Muscle of leg (tissue), 3 donors: ENCODE measurements at regions not wholly inside any gene's neighbourhood (a gene's known extent, or its start where the extent isn't known, plus 50 kb on each side); places are given as distances from the start of the nearest gene placed in this dataset.

ENCODE experiments used
- DNase-seq: peaks from one replicate; pipeline ENCODE4 v3.0.0; 2013
- H3K27ac ChIP-seq: one replicate; pipeline ENCODE4 v1.5.1; 2013; ENCODE audit warnings: mild to moderate bottlenecking, low read length, control low read depth
- H3K27me3 ChIP-seq: one replicate; pipeline ENCODE4 v1.6.1; 2013; ENCODE audit warnings: low read length; ENCODE audit not compliant: control insufficient read depth, insufficient read depth
- H3K36me3 ChIP-seq: one replicate; pipeline ENCODE4 v1.6.1; 2013; ENCODE audit warnings: low read length; ENCODE audit not compliant: control insufficient read depth, insufficient read depth
- H3K4me1 ChIP-seq: one replicate; pipeline ENCODE4 v1.6.1; 2013; ENCODE audit warnings: low read length; ENCODE audit not compliant: control insufficient read depth, insufficient read depth
- H3K4me3 ChIP-seq: one replicate; pipeline ENCODE4 v1.5.1; 2013; ENCODE audit warnings: low read length, control low read depth
- H3K9me3 ChIP-seq: replicated peaks from 2 replicates; pipeline ENCODE4 v1.6.1; 2013; ENCODE audit warnings: low read depth, low read length; ENCODE audit not compliant: control insufficient read depth
- WGBS: methylation state at CpG from one replicate; pipeline ENCODE4 v1.1.5; 2013; ENCODE audit warnings: missing lambda C conversion rate; ENCODE audit not compliant: insufficient coverage; 5-methylcytosine and 5-hydroxymethylcytosine counted together

- 89% methylated on average over 1 of the region's 3 CpGs for WGBS
- H3K4me3 ChIP-seq = no peak overlapping the region
- DNase-seq = no peak
These were observed 164.4 kb upstream of the GORAB start for GRCh38 chr1:170367615-170368014.

DNA sequence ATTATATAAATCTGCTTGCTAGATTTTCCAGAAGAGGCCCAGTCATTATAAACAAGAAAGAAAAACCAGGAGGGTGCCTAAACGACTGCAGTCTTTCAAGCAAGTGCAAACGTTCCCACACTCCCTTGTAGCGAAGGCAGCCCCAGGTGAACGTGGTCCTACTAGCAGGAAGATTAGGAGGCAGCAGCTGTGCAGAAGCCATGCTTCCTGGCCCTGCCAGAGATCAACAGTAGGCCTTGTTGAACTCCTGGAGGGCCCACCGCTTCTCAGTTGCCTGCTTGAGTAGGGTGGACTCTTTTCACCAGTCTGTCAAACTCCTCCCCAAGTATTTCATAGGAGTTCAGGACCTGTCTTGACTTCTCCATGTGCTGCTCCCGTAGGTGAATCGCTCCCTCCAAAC, 163.0 kb upstream of the GORAB start:
- no peaks in the 10 kb centered on the region for H3K36me3 ChIP-seq
- no peaks in the 10 kb centered on the region for H3K27me3 ChIP-seq
- peaks cover 3% of the 10 kb centered on the region for H3K9me3 ChIP-seq
- H3K4me3 ChIP-seq = no peak overlapping the region
- WGBS = 65% methylated on average over 6 of the region's 7 CpGs
- H3K27ac ChIP-seq = no peak overlapping the region
- no peak for DNase-seq
- H3K4me1 ChIP-seq = no peaks in the 10 kb centered on the region

More at GRCh38 chr1:170367615-170368014, 164.4 kb upstream of the GORAB start:
- Histone ChIP-seq H3K27me3 (no peaks in the 10 kb centered on the region), H3K27ac (no peak overlapping the region), H3K9me3 (peaks cover 3% of the 10 kb centered on the region), H3K4me1 (no peaks in the 10 kb centered on the region), H3K36me3 (no peaks in the 10 kb centered on the region)

DNA sequence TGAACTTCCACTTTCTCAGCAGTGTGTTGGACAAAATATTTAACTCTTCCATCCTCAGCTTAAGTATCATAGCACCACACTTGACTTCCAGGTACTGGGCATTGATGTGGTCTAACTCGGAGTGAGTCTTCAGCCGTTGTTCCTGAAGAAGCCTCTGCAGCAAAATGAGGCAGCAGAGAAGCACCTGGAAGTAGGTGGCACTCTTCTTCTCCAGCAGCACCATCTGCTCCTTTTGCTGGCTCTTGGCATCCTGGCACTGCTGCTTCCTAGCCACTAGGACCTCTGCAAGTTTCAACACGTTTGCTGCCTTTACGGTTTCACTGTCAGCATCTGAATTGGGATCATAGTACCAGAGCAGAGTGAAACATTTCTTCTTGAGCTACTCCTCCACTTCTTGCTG, 162.5 kb upstream of the GORAB start:
- no peaks in the 10 kb centered on the region for H3K27me3 ChIP-seq
- WGBS = 86% methylated on average over 3 of the region's 4 CpGs
- no peaks in the 10 kb centered on the region for H3K36me3 ChIP-seq
- DNase-seq = no peak
- no peak overlapping the region for H3K4me3 ChIP-seq
- H3K4me1 ChIP-seq = no peaks in the 10 kb centered on the region
- peaks cover 3% of the 10 kb centered on the region for H3K9me3 ChIP-seq
- no peak overlapping the region for H3K27ac ChIP-seq

DNA sequence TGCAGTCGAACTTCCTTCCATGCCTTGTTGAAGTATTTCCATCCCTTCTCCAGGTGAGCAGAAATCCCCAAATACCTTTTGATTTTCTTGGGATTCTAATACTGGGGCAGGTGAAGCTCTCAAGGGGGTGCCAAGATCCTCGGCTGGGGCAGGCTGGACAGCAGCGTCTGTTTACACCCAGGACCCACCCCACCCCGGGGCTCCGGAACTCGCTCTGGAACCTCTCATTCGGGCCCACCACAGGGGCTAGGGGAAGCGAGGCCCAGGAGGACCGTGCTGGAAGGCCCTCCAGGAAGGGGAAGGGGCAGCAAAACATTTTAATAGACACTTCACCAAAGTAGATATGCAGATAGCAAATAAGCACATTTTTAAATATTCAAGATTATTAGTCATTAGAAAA, 161.9 kb upstream of the GORAB start:
- Histone ChIP-seq H3K27ac (no peak overlapping the region), H3K9me3 (peaks cover 3% of the 10 kb centered on the region), H3K27me3 (no peaks in the 10 kb centered on the region), H3K4me3 (no peak overlapping the region), H3K4me1 (peaks cover 2% of the 10 kb centered on the region), H3K36me3 (no peaks in the 10 kb centered on the region)
- 60% methylated on average over 1 of the region's 9 CpGs for WGBS
- DNase-seq = no peak

GRCh38 chr1:170375082-170375723, 156.8 kb upstream of the GORAB start:
- 14% methylated on average over 1 of the region's 3 CpGs for WGBS
- H3K4me1 ChIP-seq = peaks cover 4% of the 10 kb centered on the region
- no peaks in the 10 kb centered on the region for H3K9me3 ChIP-seq
- no peak overlapping the region for H3K27ac ChIP-seq
- peak; percentile 33 for DNase-seq
- no peaks in the 10 kb centered on the region for H3K36me3 ChIP-seq
- no peak overlapping the region for H3K4me3 ChIP-seq
- no peaks in the 10 kb centered on the region for H3K27me3 ChIP-seq

DNA sequence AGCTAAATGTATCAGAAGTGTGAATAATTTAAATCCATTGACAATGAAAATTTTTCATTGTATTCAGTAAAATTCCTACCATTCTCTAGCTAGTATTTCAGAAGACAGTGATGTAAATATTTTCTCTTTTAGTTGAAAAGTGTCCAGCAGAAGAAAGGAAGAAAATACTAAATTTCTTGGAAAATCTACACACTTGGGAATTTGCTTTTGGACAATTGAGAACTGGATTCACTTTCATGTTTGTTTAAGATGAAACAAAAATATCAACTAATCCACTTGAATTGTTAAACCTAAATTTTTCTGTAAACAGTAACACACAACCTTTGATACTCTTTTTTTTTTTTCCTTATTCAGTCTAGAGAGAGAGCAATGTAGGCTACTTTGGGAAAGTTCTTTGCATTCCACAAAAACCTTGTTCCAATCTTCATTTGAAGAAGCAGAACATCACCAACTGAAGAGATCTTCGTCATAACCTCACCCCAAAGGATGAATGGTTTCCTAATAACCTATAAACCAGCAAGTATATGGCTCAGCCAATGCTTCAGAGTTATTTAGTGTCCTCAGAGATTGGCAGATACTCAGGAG, 155.1 kb upstream of the GORAB start:
- WGBS = no CpG with 5 or more reads among the region's 1 CpG
- H3K9me3 ChIP-seq = no peaks in the 10 kb centered on the region
- peaks cover 4% of the 10 kb centered on the region for H3K4me1 ChIP-seq
- no peaks in the 10 kb centered on the region for H3K27me3 ChIP-seq
- peak overlapping the region; percentile 72 for H3K27ac ChIP-seq
- H3K4me3 ChIP-seq = no peak overlapping the region
- DNase-seq = peak; percentile 78
- H3K36me3 ChIP-seq = no peaks in the 10 kb centered on the region

DNA sequence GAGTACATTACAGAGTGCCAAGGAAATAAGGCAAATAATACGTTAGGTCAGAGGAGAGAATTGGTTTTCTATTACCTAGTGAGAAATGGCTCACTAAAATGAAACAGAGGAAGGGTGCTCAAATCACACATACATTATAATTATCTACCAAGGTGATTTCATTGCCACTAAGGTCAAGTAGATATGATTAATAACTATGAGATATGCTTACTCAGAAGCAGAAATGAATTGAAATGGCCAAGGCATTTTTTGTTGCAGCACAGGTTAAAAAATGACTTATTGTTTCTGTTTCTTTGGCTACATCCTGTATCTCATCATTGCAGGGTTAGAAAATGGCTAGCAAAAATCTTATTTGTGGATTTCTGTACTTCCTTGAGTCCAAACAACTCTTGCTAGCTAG, 154.5 kb upstream of the GORAB start:
- WGBS = no CpG with 5 or more reads among the region's 1 CpG
- Histone ChIP-seq H3K36me3 (no peaks in the 10 kb centered on the region), H3K27ac (peak overlapping the region; percentile 72), H3K4me3 (no peak overlapping the region), H3K9me3 (no peaks in the 10 kb centered on the region), H3K4me1 (peaks cover 4% of the 10 kb centered on the region), H3K27me3 (no peaks in the 10 kb centered on the region)
- DNase-seq = peak; percentile 20

- Histone ChIP-seq H3K36me3 (no peaks in the 10 kb centered on the region), H3K4me1 (peaks cover 4% of the 10 kb centered on the region), H3K27ac (no peak overlapping the region), H3K9me3 (no peaks in the 10 kb centered on the region), H3K27me3 (no peaks in the 10 kb centered on the region), H3K4me3 (no peak overlapping the region)
- peak; percentile 78 for DNase-seq
- WGBS = no CpG with 5 or more reads among the region's 1 CpG
These were observed 153.9 kb upstream of the GORAB start for GRCh38 chr1:170377896-170378634.

- no peak overlapping the region for H3K4me3 ChIP-seq
- no peaks in the 10 kb centered on the region for H3K36me3 ChIP-seq
- H3K9me3 ChIP-seq = no peaks in the 10 kb centered on the region
- DNase-seq = no peak
- H3K27me3 ChIP-seq = no peaks in the 10 kb centered on the region
- no peak overlapping the region for H3K27ac ChIP-seq
- WGBS = 80% methylated on average over 2 of the region's 2 CpGs
- no peaks in the 10 kb centered on the region for H3K4me1 ChIP-seq
These were observed 146.2 kb upstream of the GORAB start for GRCh38 chr1:170385750-170386149.

DNA sequence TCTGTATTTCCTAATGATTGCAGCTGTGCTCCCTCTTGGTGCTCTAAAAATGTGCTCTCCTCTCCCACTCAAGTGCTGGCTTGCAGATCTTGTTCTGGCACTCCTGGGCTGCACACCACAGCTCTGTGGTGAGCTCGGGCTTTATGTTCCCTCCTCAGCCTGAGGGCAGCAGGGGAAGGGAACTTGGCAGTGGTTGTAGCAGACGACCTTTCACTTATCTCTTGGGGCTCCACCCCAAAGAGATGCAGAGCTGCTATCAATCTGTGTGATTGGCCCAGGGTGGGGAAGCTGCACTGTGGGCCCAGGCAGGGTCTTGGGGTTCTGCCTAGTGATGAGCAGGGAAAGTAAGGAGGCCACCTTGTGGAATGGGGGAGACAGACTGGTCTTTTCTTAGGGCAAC, 143.5 kb upstream of the GORAB start:
- H3K9me3 ChIP-seq = no peaks in the 10 kb centered on the region
- no peak overlapping the region for H3K4me3 ChIP-seq
- no peaks in the 10 kb centered on the region for H3K27me3 ChIP-seq
- no peak for DNase-seq
- 40% methylated on average over 1 of the region's 2 CpGs for WGBS
- H3K27ac ChIP-seq = no peak overlapping the region
- H3K4me1 ChIP-seq = no peaks in the 10 kb centered on the region
- no peaks in the 10 kb centered on the region for H3K36me3 ChIP-seq
